ENCODE measurements at regions not wholly inside any gene's neighbourhood (a gene's known extent, or its start where the extent isn't known, plus 50 kb on each side); places are given as distances from the start of the nearest gene placed in this dataset.
A peak's percentile ranks its signal among the peaks of the same experiment; 100 is the strongest.

GRCh38 chr4:173835903-173836302 lies 305.9 kb upstream of the HAND2 start:
- Histone ChIP-seq H3F3A (ENCODE audit: low read depth) (no peaks in the 10 kb centered on the region), H3K36me3 (ENCODE audit: insufficient read depth, low read length) (no peaks in the 10 kb centered on the region), H3K27me3 (ENCODE audit: insufficient read depth, low read length, poor library complexity, severe bottlenecking) (no peaks in the 10 kb centered on the region), H3K9ac (ENCODE audit: low read depth, low read length, poor library complexity, severe bottlenecking) (no peak overlapping the region), H3K4me3 (ENCODE audit: low read length, poor library complexity, severe bottlenecking) (no peak overlapping the region), H2AFZ (ENCODE audit: low read length) (no peak overlapping the region), H4K20me1 (ENCODE audit: insufficient read depth, low read length, poor library complexity, severe bottlenecking) (no peaks in the 10 kb centered on the region), H3K4me1 (ENCODE audit: insufficient read depth, low read length, poor library complexity, severe bottlenecking) (no peaks in the 10 kb centered on the region), H3K9me3 (ENCODE audit: insufficient read depth, low read depth, low read length) (no peaks in the 10 kb centered on the region), H3K4me2 (ENCODE audit: low read depth, low read length, poor library complexity, severe bottlenecking) (no peak overlapping the region), H3K79me2 (ENCODE audit: insufficient read depth, low read length) (no peaks in the 10 kb centered on the region), H3K9me2 (replicated peaks; ENCODE audit: low read depth, low read length) (no peaks in the 10 kb centered on the region)
- TF ChIP-seq EZH2phosphoT487 (IDR thresholded peaks at IDR 0.05; ENCODE audit: borderline replicate concordance) = no peak
- TF ChIP-seq, protein P1, sequence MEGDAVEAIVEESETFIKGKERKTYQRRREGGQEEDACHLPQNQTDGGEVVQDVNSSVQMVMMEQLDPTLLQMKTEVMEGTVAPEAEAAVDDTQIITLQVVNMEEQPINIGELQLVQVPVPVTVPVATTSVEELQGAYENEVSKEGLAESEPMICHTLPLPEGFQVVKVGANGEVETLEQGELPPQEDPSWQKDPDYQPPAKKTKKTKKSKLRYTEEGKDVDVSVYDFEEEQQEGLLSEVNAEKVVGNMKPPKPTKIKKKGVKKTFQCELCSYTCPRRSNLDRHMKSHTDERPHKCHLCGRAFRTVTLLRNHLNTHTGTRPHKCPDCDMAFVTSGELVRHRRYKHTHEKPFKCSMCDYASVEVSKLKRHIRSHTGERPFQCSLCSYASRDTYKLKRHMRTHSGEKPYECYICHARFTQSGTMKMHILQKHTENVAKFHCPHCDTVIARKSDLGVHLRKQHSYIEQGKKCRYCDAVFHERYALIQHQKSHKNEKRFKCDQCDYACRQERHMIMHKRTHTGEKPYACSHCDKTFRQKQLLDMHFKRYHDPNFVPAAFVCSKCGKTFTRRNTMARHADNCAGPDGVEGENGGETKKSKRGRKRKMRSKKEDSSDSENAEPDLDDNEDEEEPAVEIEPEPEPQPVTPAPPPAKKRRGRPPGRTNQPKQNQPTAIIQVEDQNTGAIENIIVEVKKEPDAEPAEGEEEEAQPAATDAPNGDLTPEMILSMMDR (conservative IDR thresholded peaks at IDR 0.05; ENCODE audit: low read length) = no peak

- no peaks in the 10 kb centered on the region for H3F3A ChIP-seq (ENCODE audit: low read depth)
- H3K27me3 ChIP-seq (ENCODE audit: insufficient read depth, low read length, poor library complexity, severe bottlenecking) = no peaks in the 10 kb centered on the region
- H3K9me2 ChIP-seq (replicated peaks; ENCODE audit: low read depth, low read length) = no peaks in the 10 kb centered on the region
- no peak overlapping the region for H3K9ac ChIP-seq (ENCODE audit: low read depth, low read length, poor library complexity, severe bottlenecking)
- no peak overlapping the region for H3K4me2 ChIP-seq (ENCODE audit: low read depth, low read length, poor library complexity, severe bottlenecking)
- TF ChIP-seq, protein P1 (conservative IDR thresholded peaks at IDR 0.05; ENCODE audit: low read length) = peak; percentile 57
- TF ChIP-seq EZH2phosphoT487 (IDR thresholded peaks at IDR 0.05; ENCODE audit: borderline replicate concordance) = no peak
- H4K20me1 ChIP-seq (ENCODE audit: insufficient read depth, low read length, poor library complexity, severe bottlenecking) = no peaks in the 10 kb centered on the region
- H3K79me2 ChIP-seq (ENCODE audit: insufficient read depth, low read length) = no peaks in the 10 kb centered on the region
- H3K4me1 ChIP-seq (ENCODE audit: insufficient read depth, low read length, poor library complexity, severe bottlenecking) = no peaks in the 10 kb centered on the region
- no peak overlapping the region for H3K4me3 ChIP-seq (ENCODE audit: low read length, poor library complexity, severe bottlenecking)
- H3K36me3 ChIP-seq (ENCODE audit: insufficient read depth, low read length) = no peaks in the 10 kb centered on the region
- H3K9me3 ChIP-seq (ENCODE audit: insufficient read depth, low read depth, low read length) = no peaks in the 10 kb centered on the region
- H2AFZ ChIP-seq (ENCODE audit: low read length) = no peak overlapping the region
Observed at GRCh38 chr4:173834151-173834550, 304.1 kb upstream of the HAND2 start.

GRCh38 chr4:173829565-173829964 lies 299.5 kb upstream of the HAND2 start:
- Histone ChIP-seq H2AFZ (ENCODE audit: low read length) (no peak overlapping the region), H3K9me3 (ENCODE audit: insufficient read depth, low read depth, low read length) (no peaks in the 10 kb centered on the region), H3K4me3 (ENCODE audit: low read length, poor library complexity, severe bottlenecking) (no peak overlapping the region), H3K4me2 (ENCODE audit: low read depth, low read length, poor library complexity, severe bottlenecking) (no peak overlapping the region), H3K9me2 (replicated peaks; ENCODE audit: low read depth, low read length) (no peaks in the 10 kb centered on the region), H3K27me3 (ENCODE audit: insufficient read depth, low read length, poor library complexity, severe bottlenecking) (no peaks in the 10 kb centered on the region), H3K79me2 (ENCODE audit: insufficient read depth, low read length) (no peaks in the 10 kb centered on the region), H3K9ac (ENCODE audit: low read depth, low read length, poor library complexity, severe bottlenecking) (no peak overlapping the region), H4K20me1 (ENCODE audit: insufficient read depth, low read length, poor library complexity, severe bottlenecking) (no peaks in the 10 kb centered on the region), H3K36me3 (ENCODE audit: insufficient read depth, low read length) (no peaks in the 10 kb centered on the region), H3F3A (ENCODE audit: low read depth) (no peaks in the 10 kb centered on the region), H3K4me1 (ENCODE audit: insufficient read depth, low read length, poor library complexity, severe bottlenecking) (no peaks in the 10 kb centered on the region)
- no peak for TF ChIP-seq EZH2phosphoT487 (IDR thresholded peaks at IDR 0.05; ENCODE audit: borderline replicate concordance)
- TF ChIP-seq, protein P1 (conservative IDR thresholded peaks at IDR 0.05; ENCODE audit: low read length) = no peak

Data from Loucy (cell line).